Kidney (tissue), 13 donors: ENCODE measurements at regions not wholly inside any gene's neighbourhood (a gene's known extent, or its start where the extent isn't known, plus 50 kb on each side); places are given as distances from the start of the nearest gene placed in this dataset.

Experiments used
- DNase-seq, 5 donors: peaks; one replicate each; pipeline ENCODE4 v3.0.0-alpha.2; 2013 to 2020
- FAIRE-seq: peaks from 2 replicates; lab custom pipeline; 2012; peaks lifted over from hg19 to GRCh38; lab: Jason Lieb, UNC
- H3K27ac ChIP-seq, 2 donors: one replicate each; pipeline ENCODE4 v1.7.0; 2013; ENCODE audit warnings: low read depth in 2 of 2, low read length in 2 of 2, inconsistent platforms in 1 of 2
- H3K27me3 ChIP-seq: one replicate; pipeline ENCODE4 v1.7.1; 2013; ENCODE audit warnings: low read length, inconsistent platforms; ENCODE audit not compliant: control insufficient read depth, insufficient read depth
- H3K36me3 ChIP-seq, 3 donors: one replicate each; pipeline versions ENCODE4 v1.7.0 to v1.7.1; 2013; ENCODE audit warnings: low read length in 3 of 3, control low read depth in 1 of 3, inconsistent platforms in 1 of 3; ENCODE audit not compliant: insufficient read depth in 3 of 3, control insufficient read depth in 2 of 3
- H3K4me1 ChIP-seq, 3 donors: one replicate each; pipeline versions ENCODE4 v1.7.0 to v1.7.1; 2013; ENCODE audit warnings: low read length in 3 of 3, inconsistent platforms in 1 of 3, low read depth in 1 of 3; ENCODE audit not compliant: control insufficient read depth in 2 of 3, insufficient read depth in 2 of 3
- H3K4me3 ChIP-seq, 3 donors: one replicate each; pipeline versions ENCODE4 v1.7.0 to v1.8.1; 2013; ENCODE audit warnings: low read length in 3 of 3, control low read depth in 1 of 3, inconsistent platforms in 1 of 3
- H3K9ac ChIP-seq, 3 donors: one replicate each; pipeline versions ENCODE4 v1.7.0 to v1.7.1; 2013; ENCODE audit warnings: low read length in 3 of 3, control low read depth in 1 of 3, inconsistent platforms in 1 of 3
- H3K9me3 ChIP-seq, 3 donors: one replicate each; pipeline versions ENCODE4 v1.7.0 to v1.7.1; 2013; ENCODE audit warnings: low read length in 3 of 3, control low read depth in 1 of 3, inconsistent platforms in 1 of 3; ENCODE audit not compliant: control insufficient read depth in 2 of 3, insufficient read depth in 1 of 3
- CTCF ChIP-seq: IDR thresholded peaks from 3 replicates; pipeline ENCODE4 v1.5.1; 2012; ENCODE audit warnings: mild to moderate bottlenecking, moderate library complexity, borderline replicate concordance; ENCODE audit not compliant: insufficient read depth; ENCODE audit errors: extremely low read depth
- intact Hi-C: fragments of 100-400 bp; cut with DNase I; formaldehyde crosslinking; loops from one replicate; pipeline ENCODE4 v1.11.1; 2022
- donor health status: control.
- donor health status: control.
- donor health status: control.
- donor health status: control.
- donor health status: control.
- donor health status: DM: yes; HTN: yes; CAD: no.
- donor health status: Normal renal cell carcinoma (clear cell type).

DNA sequence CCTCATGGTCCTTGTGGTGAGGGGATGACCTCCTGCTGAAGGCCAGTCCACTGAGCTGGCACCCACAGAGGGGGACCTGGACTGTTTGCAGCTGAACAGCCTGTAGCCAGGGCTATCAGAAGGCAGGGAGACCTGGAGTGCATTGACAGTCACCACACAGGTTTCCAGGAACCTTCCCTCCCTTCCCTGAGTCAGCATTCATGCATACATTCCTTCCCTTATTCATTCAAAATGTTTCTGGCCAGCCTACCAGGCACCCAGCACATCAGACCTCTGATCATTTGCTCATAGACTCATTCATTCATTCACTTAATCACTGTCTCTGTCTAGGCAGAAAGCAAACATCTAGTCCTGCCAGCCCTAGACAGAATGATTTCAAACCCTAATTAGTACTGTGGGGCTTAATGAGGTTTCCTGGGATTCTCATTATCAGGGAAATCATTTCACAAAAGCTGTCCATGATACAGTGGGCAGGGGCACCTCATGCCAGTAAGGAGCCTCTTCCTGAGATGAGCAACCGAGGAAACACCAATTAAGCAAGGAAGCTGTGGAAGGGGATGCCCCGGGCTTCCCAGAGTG lies 110.1 kb upstream of the PPP1R26 start:
- DNase-seq (no peak), FAIRE-seq (no peak)
- H3K36me3 ChIP-seq = no peaks in the 10 kb centered on the region
- H3K27me3 ChIP-seq = no peaks in the 10 kb centered on the region
- no peak overlapping the region for H3K4me3 ChIP-seq
- H3K9ac ChIP-seq = no peak overlapping the region
- H3K9me3 ChIP-seq = no peaks in the 10 kb centered on the region
- intact Hi-C loops = no loop called here
- no peak for TF ChIP-seq CTCF
- no peaks in the 10 kb centered on the region for H3K4me1 ChIP-seq
- no peak overlapping the region for H3K27ac ChIP-seq

GRCh38 chr9:135370411-135371375 lies 108.9 kb upstream of the PPP1R26 start:
- Histone ChIP-seq H3K36me3 (no peaks in the 10 kb centered on the region), H3K27me3 (no peaks in the 10 kb centered on the region), H3K4me3 (no peak overlapping the region), H3K4me1 (no peaks in the 10 kb centered on the region), H3K9me3 (no peaks in the 10 kb centered on the region), H3K27ac (no peak overlapping the region), H3K9ac (no peak overlapping the region)
- DNase-seq = no peak
- FAIRE-seq = no peak
- no peak for TF ChIP-seq CTCF
- intact Hi-C loops = no loop called here

- H3K27ac ChIP-seq = no peak overlapping the region
- TF ChIP-seq CTCF = no peak
- DNase-seq = no peak
- no peaks in the 10 kb centered on the region for H3K4me1 ChIP-seq
- no peaks in the 10 kb centered on the region for H3K27me3 ChIP-seq
- H3K36me3 ChIP-seq = no peaks in the 10 kb centered on the region
- H3K4me3 ChIP-seq = no peak overlapping the region
- no peaks in the 10 kb centered on the region for H3K9me3 ChIP-seq
- no peak overlapping the region for H3K9ac ChIP-seq
- no peak for FAIRE-seq
- intact Hi-C loops = no loop called here
Observed at GRCh38 chr9:135371535-135371934, 108.0 kb upstream of the PPP1R26 start.
